H9 (cell line): ENCODE measurements at regions not wholly inside any gene's neighbourhood (a gene's known extent, or its start where the extent isn't known, plus 50 kb on each side); places are given as distances from the start of the nearest gene placed in this dataset.

Experiments used
- DNase-seq: peaks from one replicate; pipeline ENCODE4 v3.0.0-alpha.2; 2017
- H2AFZ ChIP-seq: one replicate; pipeline ENCODE4 v1.6.1; 2013; ENCODE audit warnings: mild to moderate bottlenecking, low read length, control low read depth, moderate library complexity
- H2AK5ac ChIP-seq: 2 replicates; pipeline ENCODE4 v1.6.1; 2013; ENCODE audit warnings: low read length, control low read depth, mixed read lengths; ENCODE audit not compliant: insufficient read length
- H2BK120ac ChIP-seq: one replicate; pipeline ENCODE4 v1.6.1; 2013; ENCODE audit warnings: low read depth, mild to moderate bottlenecking, low read length, control low read depth, inconsistent platforms; ENCODE audit not compliant: poor library complexity, severe bottlenecking
- H2BK12ac ChIP-seq: 2 replicates; pipeline ENCODE4 v1.6.1; 2013; ENCODE audit warnings: low read length, control low read depth, mixed read lengths, low read depth; ENCODE audit not compliant: insufficient read length
- H2BK15ac ChIP-seq: 2 replicates; pipeline ENCODE4 v1.6.1; 2013; ENCODE audit warnings: low read depth, low read length, control low read depth
- H2BK20ac ChIP-seq: one replicate; pipeline ENCODE4 v1.6.1; 2013; ENCODE audit warnings: low read depth, mild to moderate bottlenecking, low read length, control low read depth, inconsistent platforms; ENCODE audit not compliant: poor library complexity, severe bottlenecking
- H2BK5ac ChIP-seq: 2 replicates; pipeline ENCODE4 v1.6.1; 2013; ENCODE audit warnings: low read length, control low read depth, mixed read lengths; ENCODE audit not compliant: insufficient read length
- H3K14ac ChIP-seq: 2 replicates; pipeline ENCODE4 v1.6.1; 2013; ENCODE audit warnings: low read length, control low read depth; ENCODE audit not compliant: insufficient read depth
- H3K18ac ChIP-seq: 2 replicates; pipeline ENCODE4 v1.6.1; 2013; ENCODE audit warnings: low read depth, mild to moderate bottlenecking, mixed read lengths, low read length, control low read depth; ENCODE audit not compliant: insufficient read length
- H3K23ac ChIP-seq: 2 replicates; pipeline ENCODE4 v1.6.1; 2013; ENCODE audit warnings: low read length, control low read depth, mixed read lengths, low read depth; ENCODE audit not compliant: insufficient read length
- H3K23me2 ChIP-seq: 2 replicates; pipeline ENCODE4 v1.6.1; 2013; ENCODE audit warnings: low read depth, mild to moderate bottlenecking, mixed read lengths, low read length, control low read depth; ENCODE audit not compliant: insufficient read length, poor library complexity, severe bottlenecking
- H3K27ac ChIP-seq: 2 replicates; pipeline ENCODE4 v1.5.1; 2013; ENCODE audit warnings: low read length, control low read depth, mixed read lengths, low read depth; ENCODE audit not compliant: insufficient read length
- H3K27me3 ChIP-seq: 2 replicates; pipeline ENCODE4 v1.6.1; 2013; ENCODE audit warnings: low read length, control low read depth, inconsistent platforms; ENCODE audit not compliant: insufficient read depth
- H3K4ac ChIP-seq: 2 replicates; pipeline ENCODE4 v1.6.1; 2013; ENCODE audit warnings: low read depth, mild to moderate bottlenecking, control low read depth, inconsistent platforms, low read length, moderate library complexity
- H3K4me1 ChIP-seq: 2 replicates; pipeline ENCODE4 v1.6.1; 2013; ENCODE audit warnings: low read length, control low read depth, inconsistent platforms; ENCODE audit not compliant: insufficient read depth
- H3K4me2 ChIP-seq: 2 replicates; pipeline ENCODE4 v1.6.1; 2013; ENCODE audit warnings: low read length, control low read depth, mixed read lengths; ENCODE audit not compliant: insufficient read length, insufficient read depth
- H3K56ac ChIP-seq: 2 replicates; pipeline ENCODE4 v1.6.1; 2013; ENCODE audit warnings: low read depth, mild to moderate bottlenecking, mixed read lengths, low read length, control low read depth; ENCODE audit not compliant: insufficient read length
- H3K79me1 ChIP-seq: 2 replicates; pipeline ENCODE4 v1.6.1; 2013; ENCODE audit warnings: low read depth, mild to moderate bottlenecking, moderate library complexity, low read length, control low read depth, inconsistent platforms; ENCODE audit not compliant: insufficient read depth, poor library complexity, severe bottlenecking
- H3K79me2 ChIP-seq: 2 replicates; pipeline ENCODE4 v1.6.1; 2013; ENCODE audit warnings: low read length, control low read depth, inconsistent platforms; ENCODE audit not compliant: insufficient read depth
- H3K9ac ChIP-seq: 2 replicates; pipeline ENCODE4 v1.6.1; 2013; ENCODE audit warnings: low read length, control low read depth, mixed read lengths; ENCODE audit not compliant: insufficient read length; ENCODE audit errors: extremely low read depth
- H3K9me3 ChIP-seq: one replicate; pipeline ENCODE4 v1.6.1; 2013; ENCODE audit warnings: low read depth, low read length, inconsistent platforms; ENCODE audit not compliant: control insufficient read depth
- H3T11ph ChIP-seq: one replicate; pipeline ENCODE4 v1.6.1; 2013; ENCODE audit warnings: mild to moderate bottlenecking, low read length, control low read depth, inconsistent platforms
- H4K20me1 ChIP-seq: one replicate; pipeline ENCODE4 v1.6.1; 2013; ENCODE audit not compliant: control insufficient read depth, insufficient read length, insufficient read depth
- H4K5ac ChIP-seq: 2 replicates; pipeline ENCODE4 v1.6.1; 2013; ENCODE audit warnings: low read depth, mild to moderate bottlenecking, mixed read lengths, low read length, control low read depth; ENCODE audit not compliant: insufficient read length
- H4K8ac ChIP-seq: replicated peaks from 2 replicates; pipeline ENCODE4 v1.6.1; 2013; ENCODE audit warnings: low read length, control low read depth, mixed read lengths, low read depth; ENCODE audit not compliant: insufficient read length
- H4K91ac ChIP-seq: 2 replicates; pipeline ENCODE4 v1.6.1; 2013; ENCODE audit warnings: low read depth, mild to moderate bottlenecking, moderate library complexity, mixed read lengths, low read length, control low read depth; ENCODE audit not compliant: insufficient read length
- H3K27ac Mint-ChIP-seq, 3 experiments: 2 replicates in 2 of 3; 3 replicates in 1 of 3; pipeline ENCODE4 v1.8.0; 2020 to 2021; ENCODE audit warnings: mixed read lengths in 3 of 3, mild to moderate bottlenecking in 1 of 3, moderate library complexity in 1 of 3
- H3K27me3 Mint-ChIP-seq: 2 replicates; pipeline ENCODE4 v1.8.0; 2021; ENCODE audit warnings: low read depth, mild to moderate bottlenecking, moderate library complexity, mixed read lengths
- H3K36me3 Mint-ChIP-seq, 3 experiments: 2 replicates in 2 of 3; 3 replicates in 1 of 3; pipeline ENCODE4 v1.8.0; 2020 to 2021; ENCODE audit warnings: low read depth in 3 of 3, mixed read lengths in 3 of 3; ENCODE audit not compliant: insufficient read depth in 1 of 3
- H3K4me1 Mint-ChIP-seq, 2 experiments: 2 replicates each; pipeline ENCODE4 v1.8.0; 2020; ENCODE audit warnings: mixed read lengths in 2 of 2
- H3K4me3 Mint-ChIP-seq, 2 experiments: 2 replicates in 1 of 2; 3 replicates in 1 of 2; pipeline ENCODE4 v1.8.0; 2020 to 2021; ENCODE audit warnings: mild to moderate bottlenecking in 2 of 2, mixed read lengths in 2 of 2, moderate library complexity in 1 of 2
- H3K9me3 Mint-ChIP-seq, 2 experiments: 2 replicates in 1 of 2; 3 replicates in 1 of 2; pipeline ENCODE4 v1.8.0; 2020; ENCODE audit warnings: mild to moderate bottlenecking in 2 of 2, mixed read lengths in 2 of 2, moderate library complexity in 1 of 2
- CTCF ChIP-seq: fragments of 200-600 bp; sonication (generic); conservative IDR thresholded peaks from 3 replicates; pipeline ENCODE4 v1.8.0; 2021; ENCODE audit warnings: antibody characterized with exemption, mild to moderate bottlenecking

- H3K9me3 Mint-ChIP-seq = 0 out of 5 replicates have a peak, but pooled peaks cover 0 to 3% of the 10 kb centered on the region in 2 experiments
- H3K4me3 Mint-ChIP-seq = no peak overlapping the region
- Histone ChIP-seq H4K8ac (no peak overlapping the region), H3K4ac (no peak overlapping the region), H3K27ac (no peak overlapping the region), H2BK20ac (no peak overlapping the region), H3K56ac (no peak overlapping the region), H2BK15ac (no peak overlapping the region), H2AK5ac (no peak overlapping the region), H3T11ph (no peak overlapping the region), H3K4me1 (no peaks in the 10 kb centered on the region), H2AFZ (no peak overlapping the region), H3K79me1 (no peaks in the 10 kb centered on the region), H3K79me2 (no peaks in the 10 kb centered on the region), H3K9me3 (no peaks in the 10 kb centered on the region), H3K23ac (no peak overlapping the region), H3K14ac (no peak overlapping the region), H3K27me3 (no peaks in the 10 kb centered on the region), H4K91ac (no peak overlapping the region), H3K9ac (no peak overlapping the region), H2BK5ac (no peak overlapping the region), H2BK12ac (no peak overlapping the region), H4K20me1 (no peaks in the 10 kb centered on the region), H3K23me2 (no peaks in the 10 kb centered on the region), H3K4me2 (no peak overlapping the region), H3K18ac (no peak overlapping the region), H4K5ac (no peak overlapping the region), H2BK120ac (no peak overlapping the region)
- peaks cover 0 to 2% (median 0%) of the 10 kb centered on the region in 3 experiments; a peak in 2 of 7 replicates for H3K36me3 Mint-ChIP-seq
- no peak for TF ChIP-seq CTCF
- H3K4me1 Mint-ChIP-seq = peaks cover 0 to 7% of the 10 kb centered on the region in 2 experiments; a peak in 2 of 4 replicates
- no peak for DNase-seq
- H3K27ac Mint-ChIP-seq = no peak overlapping the region
- H3K27me3 Mint-ChIP-seq = peaks cover 7% of the 10 kb centered on the region
Observed at GRCh38 chr2:217660423-217660822, 342.4 kb downstream of the TNS1 start.
